Activated T-cell treated with anti-CD3 and anti-CD28 coated beads, Interleukin-2, amount 50 U/mL, for 4 hours (primary cell): ENCODE measurements at regions not wholly inside any gene's neighbourhood (a gene's known extent, or its start where the extent isn't known, plus 50 kb on each side); places are given as distances from the start of the nearest gene placed in this dataset.

Experiments
- ATAC-seq, 2 donors: fragments of 200-7000 bp; cut with Tn5 transposase; one replicate each; pipeline ENCODE4 v1.10.0; 2021
- DNase-seq: peaks from one replicate; pipeline ENCODE4 v3.0.0-alpha.2; 2020
- H3K27me3 Mint-ChIP-seq: one replicate; pipeline ENCODE4 v1.8.0; 2021; ENCODE audit warnings: low read depth, mixed read lengths
- H3K36me3 Mint-ChIP-seq: one replicate; pipeline ENCODE4 v1.8.0; 2022; ENCODE audit warnings: mixed read lengths; ENCODE audit not compliant: insufficient read depth
- H3K4me1 Mint-ChIP-seq: one replicate; pipeline ENCODE4 v1.8.0; 2021; ENCODE audit warnings: low read depth, mixed read lengths
- H3K4me3 Mint-ChIP-seq: one replicate; pipeline ENCODE4 v1.8.0; 2021; ENCODE audit warnings: mild to moderate bottlenecking, moderate library complexity, mixed read lengths
- H3K9me3 Mint-ChIP-seq: one replicate; pipeline ENCODE4 v1.8.0; 2021; ENCODE audit warnings: mixed read lengths

GRCh38 chr13:105513448-105513847, 1022.0 kb downstream of the EFNB2 start:
- ATAC-seq = no peak
- H3K4me1 Mint-ChIP-seq = no peaks in the 10 kb centered on the region
- no peak for DNase-seq
- no peaks in the 10 kb centered on the region for H3K27me3 Mint-ChIP-seq
- H3K36me3 Mint-ChIP-seq = no peaks in the 10 kb centered on the region
- no peaks in the 10 kb centered on the region for H3K9me3 Mint-ChIP-seq
- H3K4me3 Mint-ChIP-seq = no peak overlapping the region

GRCh38 chr13:105509981-105510762, 1025.3 kb downstream of the EFNB2 start:
- Mint-ChIP-seq H3K4me1 (no peaks in the 10 kb centered on the region), H3K36me3 (no peaks in the 10 kb centered on the region), H3K9me3 (no peaks in the 10 kb centered on the region), H3K27me3 (no peaks in the 10 kb centered on the region), H3K4me3 (no peak overlapping the region)
- ATAC-seq (no peak), DNase-seq (no peak)

- DNase-seq (no peak), ATAC-seq (no peak)
- Mint-ChIP-seq H3K27me3 (no peaks in the 10 kb centered on the region), H3K36me3 (no peaks in the 10 kb centered on the region), H3K9me3 (no peaks in the 10 kb centered on the region), H3K4me3 (no peak overlapping the region), H3K4me1 (no peaks in the 10 kb centered on the region)
Observed at GRCh38 chr13:105506463-105506862, 1029.0 kb downstream of the EFNB2 start.

- DNase-seq (no peak), ATAC-seq (no peak)
- Mint-ChIP-seq H3K36me3 (no peaks in the 10 kb centered on the region), H3K4me1 (no peaks in the 10 kb centered on the region), H3K4me3 (no peak overlapping the region), H3K9me3 (no peaks in the 10 kb centered on the region), H3K27me3 (no peaks in the 10 kb centered on the region)
Observed at GRCh38 chr13:105502193-105502592, 1033.3 kb downstream of the EFNB2 start.

- DNase-seq (no peak), ATAC-seq (no peak)
- H3K27me3 Mint-ChIP-seq = no peaks in the 10 kb centered on the region
- H3K36me3 Mint-ChIP-seq = no peaks in the 10 kb centered on the region
- no peaks in the 10 kb centered on the region for H3K9me3 Mint-ChIP-seq
- no peaks in the 10 kb centered on the region for H3K4me1 Mint-ChIP-seq
- no peak overlapping the region for H3K4me3 Mint-ChIP-seq
Observed at GRCh38 chr13:105497597-105497996, 1037.9 kb downstream of the EFNB2 start.

- no peak for DNase-seq
- Mint-ChIP-seq H3K27me3 (no peaks in the 10 kb centered on the region), H3K4me1 (no peaks in the 10 kb centered on the region), H3K36me3 (no peaks in the 10 kb centered on the region), H3K4me3 (no peak overlapping the region), H3K9me3 (no peaks in the 10 kb centered on the region)
- no peak for ATAC-seq
Observed at GRCh38 chr13:105492216-105492615, 1043.2 kb downstream of the EFNB2 start.

GRCh38 chr13:105491345-105491744, 1044.1 kb downstream of the EFNB2 start:
- DNase-seq = no peak
- Mint-ChIP-seq H3K36me3 (no peaks in the 10 kb centered on the region), H3K9me3 (no peaks in the 10 kb centered on the region), H3K4me3 (no peak overlapping the region), H3K4me1 (no peaks in the 10 kb centered on the region), H3K27me3 (no peaks in the 10 kb centered on the region)
- no peak for ATAC-seq

- no peaks in the 10 kb centered on the region for H3K36me3 Mint-ChIP-seq
- H3K9me3 Mint-ChIP-seq = peaks cover 5% of the 10 kb centered on the region
- ATAC-seq (no peak), DNase-seq (no peak)
- no peaks in the 10 kb centered on the region for H3K4me1 Mint-ChIP-seq
- no peaks in the 10 kb centered on the region for H3K27me3 Mint-ChIP-seq
- H3K4me3 Mint-ChIP-seq = no peak overlapping the region
Observed at GRCh38 chr13:105485081-105485480, 1050.4 kb downstream of the EFNB2 start.

GRCh38 chr13:105474983-105475610, 1060.4 kb downstream of the EFNB2 start:
- Mint-ChIP-seq H3K36me3 (no peaks in the 10 kb centered on the region), H3K4me1 (no peaks in the 10 kb centered on the region), H3K4me3 (no peak overlapping the region), H3K27me3 (no peaks in the 10 kb centered on the region), H3K9me3 (no peaks in the 10 kb centered on the region)
- ATAC-seq (no peak), DNase-seq (no peak)

GRCh38 chr13:105471673-105472072, 1063.8 kb downstream of the EFNB2 start:
- no peaks in the 10 kb centered on the region for H3K4me1 Mint-ChIP-seq
- no peak for DNase-seq
- no peaks in the 10 kb centered on the region for H3K36me3 Mint-ChIP-seq
- H3K9me3 Mint-ChIP-seq = no peaks in the 10 kb centered on the region
- no peak overlapping the region for H3K4me3 Mint-ChIP-seq
- no peak for ATAC-seq
- H3K27me3 Mint-ChIP-seq = no peaks in the 10 kb centered on the region

- H3K4me1 Mint-ChIP-seq = no peaks in the 10 kb centered on the region
- no peaks in the 10 kb centered on the region for H3K36me3 Mint-ChIP-seq
- no peaks in the 10 kb centered on the region for H3K9me3 Mint-ChIP-seq
- H3K4me3 Mint-ChIP-seq = no peak overlapping the region
- H3K27me3 Mint-ChIP-seq = no peaks in the 10 kb centered on the region
- DNase-seq = no peak
- ATAC-seq = no peak
Observed at GRCh38 chr13:105466376-105466775, 1069.1 kb downstream of the EFNB2 start.

GRCh38 chr13:105465745-105466144, 1069.7 kb downstream of the EFNB2 start, which contains the start of gene DAOA:
TSS of gene DAOA (plus strand) at chr13:105466045.
- Mint-ChIP-seq H3K9me3 (no peaks in the 10 kb centered on the region), H3K36me3 (no peaks in the 10 kb centered on the region), H3K4me3 (no peak within 1 kb of the TSS), H3K4me1 (no peaks in the 10 kb centered on the region), H3K27me3 (no peaks in the 10 kb centered on the region)
- DNase-seq = no peak
- no peak for ATAC-seq

- Mint-ChIP-seq H3K27me3 (no peaks in the 10 kb centered on the region), H3K9me3 (no peaks in the 10 kb centered on the region), H3K4me3 (no peak overlapping the region), H3K4me1 (no peaks in the 10 kb centered on the region), H3K36me3 (no peaks in the 10 kb centered on the region)
- ATAC-seq = no peak
- DNase-seq = no peak
Observed at GRCh38 chr13:105465251-105465650, 1070.2 kb downstream of the EFNB2 start.

- Mint-ChIP-seq H3K27me3 (no peaks in the 10 kb centered on the region), H3K9me3 (no peaks in the 10 kb centered on the region), H3K4me3 (no peak overlapping the region), H3K4me1 (no peaks in the 10 kb centered on the region), H3K36me3 (no peaks in the 10 kb centered on the region)
- no peak for ATAC-seq
- no peak for DNase-seq
Observed at GRCh38 chr13:105464249-105464648, 1071.2 kb downstream of the EFNB2 start.

GRCh38 chr13:105463011-105463501, 1072.4 kb downstream of the EFNB2 start:
- no peak overlapping the region for H3K4me3 Mint-ChIP-seq
- no peaks in the 10 kb centered on the region for H3K36me3 Mint-ChIP-seq
- H3K4me1 Mint-ChIP-seq = no peaks in the 10 kb centered on the region
- no peaks in the 10 kb centered on the region for H3K9me3 Mint-ChIP-seq
- no peaks in the 10 kb centered on the region for H3K27me3 Mint-ChIP-seq
- DNase-seq (no peak), ATAC-seq (no peak)
